Inflammatory macrophage treated with lipopolysaccharide for 4 hours (primary cell): ENCODE measurements at regions not wholly inside any gene's neighbourhood (a gene's known extent, or its start where the extent isn't known, plus 50 kb on each side); places are given as distances from the start of the nearest gene placed in this dataset.

ENCODE experiments used
- DNase-seq: peaks from one replicate; pipeline ENCODE4 v3.0.0-alpha.2; 2020

DNA sequence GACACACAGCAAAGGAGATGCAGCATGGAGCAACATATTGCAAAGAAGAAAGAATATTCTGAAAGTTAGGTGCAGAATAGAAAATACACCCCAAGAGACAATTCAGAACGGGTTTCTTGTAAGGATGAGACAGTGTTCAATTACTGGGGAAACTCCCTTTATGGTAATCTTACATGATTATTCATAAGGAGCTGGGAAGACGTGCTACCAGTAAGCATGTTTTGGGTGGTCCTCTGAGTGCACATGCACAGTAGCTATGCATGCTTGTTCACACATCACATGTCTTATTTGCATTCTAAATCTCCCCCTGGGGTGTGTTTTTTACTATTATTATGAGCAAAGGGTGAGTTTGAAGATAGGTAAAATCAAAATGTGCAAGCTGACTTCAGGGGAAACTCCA lies 1448.8 kb downstream of the TECRL start:
- DNase-seq, result no peak

GRCh38 chr4:62953752-62954151 lies 1455.5 kb downstream of the TECRL start:
- no peak for DNase-seq

DNA sequence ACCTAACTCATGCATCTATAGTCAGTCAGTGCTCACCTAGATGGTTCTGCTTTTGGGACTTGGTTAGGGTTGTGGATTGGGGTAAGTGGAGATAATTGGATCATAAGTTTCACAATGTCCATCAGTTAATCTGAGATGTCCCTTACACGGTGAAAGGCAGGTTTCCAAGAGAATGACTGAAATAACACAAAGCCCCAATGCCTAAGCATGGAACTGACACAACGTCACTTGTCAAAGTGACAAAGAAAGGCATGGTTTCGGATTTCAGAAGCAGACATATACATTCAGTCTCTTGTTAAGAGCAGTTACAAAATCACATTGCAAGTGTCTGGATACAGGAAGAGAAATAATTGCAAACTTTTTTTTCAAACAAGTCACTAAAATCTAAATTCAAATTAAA lies 1456.9 kb downstream of the TECRL start:
- DNase-seq, result no peak

- no peak for DNase-seq
Measured at GRCh38 chr4:62948108-62948507, 1461.1 kb downstream of the TECRL start.

GRCh38 chr4:62940229-62940628 lies 1469.0 kb downstream of the TECRL start:
- no peak for DNase-seq

DNA sequence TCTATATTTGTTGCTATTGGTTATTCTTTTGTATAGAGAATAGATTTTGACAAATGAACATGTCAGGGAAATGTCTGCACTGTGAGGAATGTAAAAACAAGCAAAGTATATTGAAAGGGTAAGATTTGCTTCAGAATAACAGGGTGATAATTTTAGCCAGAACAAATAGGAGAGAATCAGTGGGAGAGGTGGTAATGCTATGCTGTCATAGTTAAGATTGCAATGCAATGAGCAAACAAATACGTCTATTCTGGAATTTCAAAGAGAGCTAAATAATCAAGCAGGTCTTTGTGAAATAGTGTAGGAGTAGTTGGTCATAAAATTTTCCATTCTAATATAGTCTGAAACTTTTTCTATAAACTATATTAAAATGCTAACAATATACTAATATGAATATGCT lies 1478.4 kb downstream of the TECRL start:
- no peak for DNase-seq

DNA sequence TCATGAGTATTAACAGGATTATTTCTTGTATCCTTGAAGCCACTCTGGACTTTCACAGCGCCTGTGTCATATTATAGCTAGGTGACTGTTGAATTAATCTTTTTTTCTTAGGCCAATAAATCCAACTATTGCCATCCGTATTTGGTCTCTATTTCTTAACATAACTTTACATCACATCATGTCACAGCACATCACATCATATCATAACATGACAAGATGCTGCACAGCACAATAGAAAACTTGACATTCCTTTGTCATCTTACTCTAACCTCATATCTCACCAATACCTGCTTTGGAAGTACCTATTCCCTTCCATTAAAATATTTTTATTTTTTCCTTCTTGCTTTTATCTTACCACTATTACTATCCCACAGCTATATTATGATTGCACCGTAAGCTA lies 1480.8 kb downstream of the TECRL start:
- no peak for DNase-seq

DNA sequence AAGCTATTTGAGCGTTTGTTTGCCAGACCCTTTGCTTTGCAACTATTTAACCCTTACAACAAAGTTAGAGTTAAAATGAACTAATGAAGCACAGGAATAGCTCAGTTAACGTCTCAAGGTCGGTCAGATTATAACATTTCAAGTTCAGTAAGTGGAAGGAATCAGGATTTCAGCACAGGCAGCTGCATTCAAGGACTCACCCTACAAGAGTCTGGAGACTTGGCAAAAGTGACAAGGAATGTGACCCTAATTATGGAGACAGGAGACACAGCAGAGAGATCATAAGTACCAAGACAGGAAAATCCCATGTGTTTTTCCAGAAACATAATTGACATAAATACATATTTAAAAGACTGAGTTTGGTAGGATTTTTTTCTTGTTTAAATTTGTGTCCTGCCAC lies 1481.7 kb downstream of the TECRL start:
- DNase-seq, result no peak

GRCh38 chr4:62923783-62924182 lies 1485.5 kb downstream of the TECRL start:
- no peak for DNase-seq

GRCh38 chr4:62917649-62918048 lies 1491.6 kb downstream of the TECRL start:
- no peak for DNase-seq

DNA sequence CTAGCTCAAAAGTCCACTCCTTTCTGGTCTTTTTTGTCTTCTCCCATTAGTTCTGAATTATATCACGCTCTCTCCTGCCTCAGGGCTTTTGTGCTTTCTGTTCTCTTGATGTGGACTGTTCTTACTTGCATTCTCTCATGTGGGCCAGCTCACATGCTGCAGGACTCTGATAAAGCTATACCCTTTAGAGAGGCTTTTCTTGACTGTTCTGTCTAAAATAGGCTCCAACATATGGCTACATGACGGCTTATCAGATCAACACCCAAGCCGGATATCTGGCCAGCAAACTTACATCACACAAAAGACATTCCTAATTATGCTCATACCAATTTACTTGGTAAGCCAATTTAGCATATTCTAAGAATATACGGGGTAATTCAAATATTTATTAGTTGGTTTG lies 1494.5 kb downstream of the TECRL start:
- no peak for DNase-seq

- no peak for DNase-seq
Measured at GRCh38 chr4:62913065-62913464, 1496.2 kb downstream of the TECRL start.

- no peak for DNase-seq
Measured at GRCh38 chr4:62912531-62912930, 1496.7 kb downstream of the TECRL start.

GRCh38 chr4:62909238-62909637 lies 1500.0 kb downstream of the TECRL start:
- DNase-seq, result no peak

GRCh38 chr4:62901101-62901500 lies 1508.1 kb downstream of the TECRL start:
- no peak for DNase-seq

DNA sequence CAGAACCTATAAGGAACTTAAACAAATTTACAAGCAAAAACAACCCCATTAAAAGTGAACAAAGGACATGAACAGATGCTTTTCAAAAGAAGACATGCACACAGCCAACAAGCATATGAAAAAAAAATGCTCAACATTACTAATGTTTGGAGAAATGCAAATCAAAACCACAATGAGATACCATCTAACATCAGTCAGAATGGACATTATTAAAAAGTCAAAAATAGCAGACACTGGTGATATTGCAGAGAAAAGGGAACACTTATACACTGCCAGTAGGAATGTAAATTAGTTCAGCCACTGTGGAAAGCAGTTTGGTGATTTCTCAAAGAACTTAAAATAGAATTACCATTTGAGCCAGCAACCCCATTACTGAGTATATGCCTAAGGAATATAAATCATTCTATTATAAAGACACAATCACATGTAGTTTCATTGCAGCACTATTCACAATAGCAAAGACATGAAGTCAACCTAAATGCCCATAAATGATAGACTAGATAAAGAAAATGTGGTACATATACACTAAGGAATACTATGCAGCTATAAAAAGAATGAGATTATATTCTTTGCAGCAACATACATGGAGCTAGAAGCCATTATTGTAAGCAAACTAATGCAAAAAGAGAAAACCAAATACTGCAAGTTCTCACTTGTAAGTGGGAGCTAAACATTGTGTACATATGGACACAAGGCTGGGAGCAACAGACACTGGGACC lies 1509.4 kb downstream of the TECRL start:
- no peak for DNase-seq

DNA sequence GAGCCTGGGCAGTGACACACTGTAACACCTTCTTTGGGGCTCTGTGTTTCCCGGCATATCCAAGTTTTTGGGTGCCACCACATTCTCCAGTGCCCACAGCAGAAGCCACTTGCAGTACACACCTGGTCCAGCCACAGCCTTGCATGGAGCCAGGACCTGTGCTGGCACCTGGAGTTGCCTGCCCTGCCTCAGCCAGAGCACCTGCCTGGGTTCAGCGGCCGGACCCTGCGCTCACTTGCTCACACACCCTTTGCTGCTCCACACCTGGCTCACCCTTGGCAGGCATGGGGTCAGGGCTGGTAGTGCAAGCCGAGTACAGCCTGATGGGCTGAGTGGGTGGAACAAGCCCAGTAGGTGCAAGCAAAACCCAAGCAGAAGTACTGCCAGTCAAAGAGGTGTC lies 1511.1 kb downstream of the TECRL start:
- DNase-seq, result no peak

GRCh38 chr4:62896721-62897120 lies 1512.5 kb downstream of the TECRL start:
- DNase-seq, result no peak

DNA sequence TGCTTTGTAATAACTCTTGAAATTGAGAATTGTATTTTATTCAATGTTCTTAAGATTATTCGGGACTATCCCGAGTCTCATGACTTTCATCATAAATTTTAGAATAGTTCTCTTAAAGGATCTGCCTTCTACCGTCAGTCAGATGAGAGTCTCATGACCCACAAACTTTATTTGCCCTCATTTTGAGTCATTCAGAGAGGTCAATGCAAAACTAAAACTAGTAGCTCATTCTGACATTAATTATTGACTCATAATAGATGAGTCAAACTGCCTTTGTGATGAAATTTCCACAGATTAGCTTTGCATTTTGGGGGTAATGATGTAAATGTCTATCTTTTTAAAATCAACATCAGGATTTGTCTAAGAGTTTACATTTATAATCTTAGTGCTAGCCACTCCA lies 1527.3 kb downstream of the TECRL start:
- DNase-seq, result no peak

- no peak for DNase-seq
Measured at GRCh38 chr4:62881210-62881609, 1528.0 kb downstream of the TECRL start.

DNA sequence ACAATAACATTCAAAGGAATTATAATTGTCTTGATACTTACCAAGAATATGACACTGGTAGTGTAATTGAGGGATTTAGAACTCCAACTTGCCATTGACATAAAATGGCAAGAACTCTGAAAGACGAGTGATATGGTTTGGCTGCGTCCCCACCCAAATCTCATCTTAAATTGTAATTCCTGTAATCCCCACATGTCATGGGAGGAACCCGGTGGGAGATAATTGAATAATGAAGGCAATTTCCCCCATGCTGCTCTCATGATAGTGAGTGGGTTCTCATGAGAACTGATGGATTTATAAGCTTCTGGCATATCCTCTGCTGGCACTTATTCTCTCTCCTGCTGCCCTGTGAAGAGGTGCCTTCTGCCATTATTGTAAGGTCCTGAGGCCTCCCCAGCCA lies 1536.4 kb downstream of the TECRL start:
- DNase-seq, result no peak

DNA sequence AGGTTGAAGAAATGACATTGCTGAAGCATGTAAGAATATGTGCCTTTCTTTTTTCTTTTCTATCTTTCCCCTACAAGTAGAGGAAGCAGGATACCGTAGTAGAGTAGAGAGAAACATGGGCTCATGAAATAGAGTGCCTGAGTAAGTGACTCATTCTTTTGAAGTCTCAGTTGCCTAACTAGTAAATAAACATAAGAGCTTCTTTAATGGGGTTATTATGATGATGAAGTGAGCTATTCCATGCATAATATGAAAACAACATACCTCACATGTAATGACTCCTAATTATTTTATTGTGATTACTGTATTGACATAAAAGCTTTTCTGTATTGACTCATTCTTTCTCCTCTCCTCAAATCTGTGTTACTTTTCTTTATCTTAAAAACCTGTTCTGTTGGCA lies 1538.2 kb downstream of the TECRL start:
- no peak for DNase-seq

DNA sequence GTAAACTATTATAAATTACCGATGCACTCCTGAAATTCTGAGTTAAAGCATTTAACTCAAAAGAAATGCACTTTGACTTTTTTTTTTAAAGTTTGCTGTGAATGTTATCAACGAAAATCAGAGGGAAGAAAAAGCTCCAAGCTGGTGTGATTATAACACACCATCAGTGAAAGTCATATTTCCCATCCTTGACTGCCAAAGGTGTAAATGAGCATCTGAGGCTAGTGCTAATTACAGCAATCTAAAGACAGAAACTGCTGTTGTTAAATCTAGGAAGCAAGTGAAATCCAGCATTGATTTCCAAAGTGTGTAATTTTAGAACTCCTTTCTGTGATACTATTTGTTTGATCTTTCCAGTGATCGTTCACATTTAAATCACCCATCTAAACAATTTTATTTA lies 1538.8 kb downstream of the TECRL start:
- DNase-seq, result no peak

- DNase-seq, result no peak
Measured at GRCh38 chr4:62865261-62865660, 1544.0 kb downstream of the TECRL start.

GRCh38 chr4:62849696-62850095 lies 1559.6 kb downstream of the TECRL start:
- no peak for DNase-seq

GRCh38 chr4:62835631-62836030 lies 1573.6 kb downstream of the TECRL start:
- no peak for DNase-seq
